Endothelial cell (in vitro differentiated cells): ENCODE measurements at regions not wholly inside any gene's neighbourhood (a gene's known extent, or its start where the extent isn't known, plus 50 kb on each side); places are given as distances from the start of the nearest gene placed in this dataset.

Experiments used
- DNase-seq: peaks from one replicate; pipeline ENCODE4 v3.0.0; 2021; ENCODE audit warnings: low spot score
- H3K27ac Mint-ChIP-seq: one replicate; pipeline ENCODE4 v1.8.0; 2021; ENCODE audit warnings: mixed read lengths, inconsistent platforms; ENCODE audit not compliant: unreplicated experiment
- H3K27me3 Mint-ChIP-seq: one replicate; pipeline ENCODE4 v1.8.0; 2021; ENCODE audit warnings: mild to moderate bottlenecking, moderate library complexity, mixed read lengths, inconsistent platforms; ENCODE audit not compliant: unreplicated experiment
- H3K36me3 Mint-ChIP-seq: one replicate; pipeline ENCODE4 v1.8.0; 2021; ENCODE audit warnings: mild to moderate bottlenecking, low read depth, mixed read lengths, inconsistent platforms; ENCODE audit not compliant: unreplicated experiment
- H3K4me1 Mint-ChIP-seq: one replicate; pipeline ENCODE4 v1.8.0; 2021; ENCODE audit warnings: mild to moderate bottlenecking, mixed read lengths, inconsistent platforms; ENCODE audit not compliant: unreplicated experiment
- H3K4me3 Mint-ChIP-seq: one replicate; pipeline ENCODE4 v1.8.0; 2021; ENCODE audit warnings: mild to moderate bottlenecking, mixed read lengths, inconsistent platforms; ENCODE audit not compliant: unreplicated experiment
- H3K9me3 Mint-ChIP-seq: one replicate; pipeline ENCODE4 v1.8.0; 2021; ENCODE audit warnings: mixed read lengths, inconsistent platforms; ENCODE audit not compliant: unreplicated experiment
- TF ChIP-seq, protein P1 (sequence below): fragments of 200-600 bp; sonication (generic); IDR thresholded peaks from one replicate; pipeline ENCODE4 v1.5.0; 2021; ENCODE audit warnings: antibody characterized with exemption; ENCODE audit not compliant: unreplicated experiment

DNA sequence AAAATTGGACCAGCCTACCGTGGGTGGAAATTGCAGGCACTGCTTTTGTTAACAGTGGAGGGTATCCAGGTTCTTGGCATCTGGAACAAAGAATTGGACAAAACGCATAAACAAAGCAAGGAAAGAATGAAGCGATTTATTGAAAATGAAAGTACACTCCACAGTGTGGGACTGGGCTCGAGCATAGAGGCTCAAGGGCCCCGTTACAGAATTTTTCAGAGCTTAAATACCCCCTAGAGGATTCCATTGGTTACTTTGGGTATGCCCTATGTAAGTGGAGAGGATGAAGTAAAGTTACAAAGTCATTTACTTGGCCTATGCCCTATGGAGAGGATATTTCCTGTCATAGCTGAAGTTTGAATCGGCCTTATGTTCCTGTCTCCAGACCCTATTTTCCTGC, 85.3 kb downstream of the GLUD2 start:
- no peak overlapping the region for H3K4me3 Mint-ChIP-seq
- TF ChIP-seq, protein P1, sequence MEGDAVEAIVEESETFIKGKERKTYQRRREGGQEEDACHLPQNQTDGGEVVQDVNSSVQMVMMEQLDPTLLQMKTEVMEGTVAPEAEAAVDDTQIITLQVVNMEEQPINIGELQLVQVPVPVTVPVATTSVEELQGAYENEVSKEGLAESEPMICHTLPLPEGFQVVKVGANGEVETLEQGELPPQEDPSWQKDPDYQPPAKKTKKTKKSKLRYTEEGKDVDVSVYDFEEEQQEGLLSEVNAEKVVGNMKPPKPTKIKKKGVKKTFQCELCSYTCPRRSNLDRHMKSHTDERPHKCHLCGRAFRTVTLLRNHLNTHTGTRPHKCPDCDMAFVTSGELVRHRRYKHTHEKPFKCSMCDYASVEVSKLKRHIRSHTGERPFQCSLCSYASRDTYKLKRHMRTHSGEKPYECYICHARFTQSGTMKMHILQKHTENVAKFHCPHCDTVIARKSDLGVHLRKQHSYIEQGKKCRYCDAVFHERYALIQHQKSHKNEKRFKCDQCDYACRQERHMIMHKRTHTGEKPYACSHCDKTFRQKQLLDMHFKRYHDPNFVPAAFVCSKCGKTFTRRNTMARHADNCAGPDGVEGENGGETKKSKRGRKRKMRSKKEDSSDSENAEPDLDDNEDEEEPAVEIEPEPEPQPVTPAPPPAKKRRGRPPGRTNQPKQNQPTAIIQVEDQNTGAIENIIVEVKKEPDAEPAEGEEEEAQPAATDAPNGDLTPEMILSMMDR, result no peak
- H3K27ac Mint-ChIP-seq, result no peak overlapping the region
- no peaks in the 10 kb centered on the region for H3K4me1 Mint-ChIP-seq
- no peak for DNase-seq
- H3K36me3 Mint-ChIP-seq, result no peaks in the 10 kb centered on the region
- peaks cover 1% of the 10 kb centered on the region for H3K27me3 Mint-ChIP-seq
- no peaks in the 10 kb centered on the region for H3K9me3 Mint-ChIP-seq

DNA sequence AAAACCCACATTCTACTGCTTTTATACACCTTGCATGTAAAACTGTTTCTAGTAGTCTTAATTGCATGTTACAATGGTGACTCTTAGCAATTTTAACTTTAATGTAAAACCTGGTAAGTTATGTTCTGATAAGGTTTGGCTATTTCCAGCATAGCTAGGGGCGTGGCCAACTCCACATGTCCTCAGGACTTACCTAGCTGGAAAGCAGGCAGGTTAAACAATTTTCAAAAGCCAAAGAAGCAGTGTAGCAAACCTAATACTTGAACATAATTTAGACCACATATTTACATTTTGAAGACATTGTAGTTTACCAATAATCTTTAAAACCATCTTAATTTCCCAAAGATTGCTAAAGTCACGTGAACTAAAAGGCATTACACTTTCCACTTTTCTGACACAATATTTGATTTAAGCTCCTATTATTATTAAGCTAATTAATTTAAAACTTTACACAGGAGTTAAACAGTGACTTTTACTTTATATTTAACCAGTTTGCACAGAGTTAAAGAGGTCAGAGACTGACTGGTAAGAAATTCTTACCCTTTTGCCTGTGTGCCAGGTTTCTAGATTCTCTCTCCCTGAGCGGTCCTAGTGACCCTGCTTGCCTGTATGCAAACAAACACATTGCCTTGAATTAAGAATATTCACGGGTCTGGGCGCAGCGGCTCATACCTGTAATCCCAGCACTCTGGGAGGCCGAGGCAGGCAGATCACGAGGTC, 88.2 kb downstream of the GLUD2 start:
- peaks cover 1% of the 10 kb centered on the region for H3K27me3 Mint-ChIP-seq
- no peaks in the 10 kb centered on the region for H3K36me3 Mint-ChIP-seq
- no peak for DNase-seq
- H3K4me1 Mint-ChIP-seq, result no peaks in the 10 kb centered on the region
- H3K4me3 Mint-ChIP-seq, result no peak overlapping the region
- no peak overlapping the region for H3K27ac Mint-ChIP-seq
- TF ChIP-seq, protein P1, result no peak
- H3K9me3 Mint-ChIP-seq, result no peaks in the 10 kb centered on the region

DNA sequence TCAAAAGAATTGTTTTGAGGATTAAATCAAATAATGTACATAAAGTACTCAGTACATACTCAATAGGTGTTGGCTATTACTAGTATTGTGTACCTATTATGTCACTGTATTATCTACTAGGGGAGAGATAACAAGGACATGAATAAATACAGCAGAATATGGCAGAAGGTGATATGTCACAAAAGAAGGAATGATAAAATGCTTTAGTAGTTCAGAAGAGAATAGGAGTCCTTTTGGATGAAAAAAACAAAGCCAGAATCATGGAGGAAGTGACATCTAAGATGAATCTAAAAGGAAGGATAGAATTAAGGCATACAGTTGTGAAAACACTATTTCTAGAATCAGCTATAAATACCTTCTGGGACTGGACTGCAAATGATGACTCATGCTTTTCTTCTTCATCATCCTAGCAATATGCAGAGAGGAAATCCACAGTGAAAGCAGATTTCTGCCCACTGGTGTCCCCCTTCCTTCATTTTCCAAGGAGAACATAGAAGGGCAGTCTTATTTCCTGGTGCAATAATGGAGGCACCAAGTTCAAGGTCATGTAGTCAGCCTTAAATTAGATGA, 98.7 kb downstream of the GLUD2 start:
- Mint-ChIP-seq H3K27me3 (no peaks in the 10 kb centered on the region), H3K9me3 (no peaks in the 10 kb centered on the region), H3K36me3 (no peaks in the 10 kb centered on the region)

DNA sequence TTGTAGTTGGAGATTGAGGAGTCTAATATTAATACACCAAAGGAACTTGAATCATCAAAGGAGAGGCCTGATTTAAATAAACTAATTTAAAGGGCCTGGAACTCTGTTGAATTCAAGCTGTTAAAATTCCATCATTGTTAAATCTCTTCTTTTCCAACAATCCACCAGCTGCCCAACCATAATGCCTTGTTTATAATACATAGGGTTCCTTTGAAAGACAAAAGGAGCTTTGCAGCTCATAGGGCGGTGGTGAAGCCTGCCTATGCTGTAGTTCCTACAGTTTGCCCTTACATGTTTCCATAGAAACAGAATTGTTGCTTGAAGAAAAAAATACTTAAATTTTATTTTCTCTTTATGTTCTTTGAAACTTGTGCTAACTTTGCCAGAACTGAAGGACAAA, 102.8 kb downstream of the GLUD2 start:
- no peak for DNase-seq
- Mint-ChIP-seq H3K36me3 (no peaks in the 10 kb centered on the region), H3K4me3 (no peak overlapping the region), H3K4me1 (no peaks in the 10 kb centered on the region), H3K27ac (no peak overlapping the region), H3K27me3 (no peaks in the 10 kb centered on the region), H3K9me3 (no peaks in the 10 kb centered on the region)
- TF ChIP-seq, protein P1, result no peak

More for the DNA sequence above, 98.7 kb downstream of the GLUD2 start:
- DNase-seq, result no peak
- Mint-ChIP-seq H3K4me1 (no peaks in the 10 kb centered on the region), H3K4me3 (no peak overlapping the region), H3K27ac (no peak overlapping the region)
- TF ChIP-seq, protein P1, result no peak

DNA sequence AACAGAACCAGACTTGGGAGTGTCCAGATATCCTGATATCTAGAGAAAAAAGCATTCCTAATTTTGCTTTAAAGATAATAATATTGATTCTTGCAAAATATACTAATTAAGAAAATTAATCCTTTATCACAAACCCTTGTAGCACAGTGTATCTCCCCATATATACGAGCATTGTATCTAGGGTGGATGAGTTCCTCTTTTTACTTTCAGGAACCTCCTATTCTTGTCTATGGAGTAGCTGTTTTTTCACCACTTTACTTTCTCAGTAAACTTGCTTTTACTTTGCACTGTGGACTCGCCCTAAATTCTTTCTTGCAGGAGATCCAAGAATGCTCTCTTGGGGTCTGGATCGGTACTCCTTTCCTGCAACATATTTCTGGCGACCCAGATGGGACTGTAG, 103.9 kb downstream of the GLUD2 start:
- no peak for DNase-seq
- H3K36me3 Mint-ChIP-seq, result no peaks in the 10 kb centered on the region
- no peak overlapping the region for H3K4me3 Mint-ChIP-seq
- no peaks in the 10 kb centered on the region for H3K9me3 Mint-ChIP-seq
- TF ChIP-seq, protein P1, result no peak
- no peaks in the 10 kb centered on the region for H3K4me1 Mint-ChIP-seq
- H3K27ac Mint-ChIP-seq, result no peak overlapping the region
- no peaks in the 10 kb centered on the region for H3K27me3 Mint-ChIP-seq
